SU-DHL-6 (cell line): ENCODE measurements at regions not wholly inside any gene's neighbourhood (a gene's known extent, or its start where the extent isn't known, plus 50 kb on each side); places are given as distances from the start of the nearest gene placed in this dataset.

Source experiments
- H2AFZ ChIP-seq: fragments of 200-600 bp; sonication (generic); 2 replicates; pipeline ENCODE4 v1.6.1; 2014; ENCODE audit warnings: low read depth, mild to moderate bottlenecking, moderate library complexity, mixed read lengths, antibody characterized with exemption, low read length; ENCODE audit not compliant: severe bottlenecking
- H3F3A ChIP-seq: fragments of 200-600 bp; shearing (Covaris generic); 2 replicates; pipeline ENCODE4 v1.6.0; 2016; ENCODE audit warnings: antibody characterized with exemption, mild to moderate bottlenecking; ENCODE audit not compliant: insufficient read depth
- H3K27ac ChIP-seq: fragments of 200-600 bp; sonication (generic); 2 replicates; pipeline ENCODE4 v1.5.1; 2016; ENCODE audit warnings: low read depth, mild to moderate bottlenecking, low read length, moderate library complexity, mixed read lengths
- H3K27me3 ChIP-seq: fragments of 200-600 bp; sonication (generic), shearing (Covaris generic); 2 replicates; pipeline ENCODE4 v1.6.0; 2014; ENCODE audit warnings: mild to moderate bottlenecking, low read length
- H3K36me3 ChIP-seq: fragments of 200-600 bp; sonication (generic); 2 replicates; pipeline ENCODE4 v1.6.1; 2014; ENCODE audit warnings: mild to moderate bottlenecking, low read length, mixed read lengths
- H3K4me2 ChIP-seq: fragments of 300-600, 200-600 bp; shearing (Covaris generic), sonication (generic); 2 replicates; pipeline ENCODE4 v1.6.0; 2014; ENCODE audit warnings: low read length, low read depth, mild to moderate bottlenecking; ENCODE audit not compliant: poor library complexity, severe bottlenecking
- H3K4me3 ChIP-seq: fragments of 200-600 bp; sonication (generic); 2 replicates; pipeline ENCODE4 v1.5.1; 2014; ENCODE audit warnings: antibody characterized with exemption, low read length, mild to moderate bottlenecking, mixed read lengths; ENCODE audit not compliant: insufficient read depth, poor library complexity, severe bottlenecking
- H3K79me2 ChIP-seq: fragments of 200-600 bp; sonication (generic); 2 replicates; pipeline ENCODE4 v1.6.1; 2014; ENCODE audit warnings: mild to moderate bottlenecking, low read length, moderate library complexity; ENCODE audit not compliant: insufficient read depth
- H3K9ac ChIP-seq: fragments of 200-600 bp; sonication (generic); 2 replicates; pipeline ENCODE4 v1.7.0; 2014; ENCODE audit warnings: mild to moderate bottlenecking, low read length
- H3K9me2 ChIP-seq: fragments of 200-600 bp; sonication (generic); replicated peaks from 2 replicates; pipeline ENCODE4 v1.6.1; 2014; ENCODE audit warnings: low read length; ENCODE audit not compliant: insufficient read depth
- H3K9me3 ChIP-seq: fragments of 200-600 bp; sonication (generic); 2 replicates; pipeline ENCODE4 v1.6.1; 2014; ENCODE audit warnings: low read length, mixed read lengths; ENCODE audit not compliant: insufficient read depth
- H4K20me1 ChIP-seq: fragments of 200-600 bp; sonication (generic); 2 replicates; pipeline ENCODE4 v1.6.1; 2014; ENCODE audit warnings: low read depth, mild to moderate bottlenecking, antibody characterized with exemption, low read length, moderate library complexity, mixed read lengths
- EZH2phosphoT487 ChIP-seq: fragments of 200-600 bp; sonication (generic), shearing (Covaris generic); conservative IDR thresholded peaks from 2 replicates; pipeline ENCODE4 v1.6.1; 2018; ENCODE audit warnings: mild to moderate bottlenecking, antibody characterized with exemption, low read length, moderate library complexity, mixed read lengths
- TF ChIP-seq, protein P1 (sequence below): fragments of 200-600 bp; sonication (generic); IDR thresholded peaks from one replicate; pipeline ENCODE4 v1.5.1; 2017; ENCODE audit warnings: antibody characterized with exemption, mild to moderate bottlenecking, low read length, moderate library complexity; ENCODE audit not compliant: insufficient read depth, poor library complexity, severe bottlenecking

DNA sequence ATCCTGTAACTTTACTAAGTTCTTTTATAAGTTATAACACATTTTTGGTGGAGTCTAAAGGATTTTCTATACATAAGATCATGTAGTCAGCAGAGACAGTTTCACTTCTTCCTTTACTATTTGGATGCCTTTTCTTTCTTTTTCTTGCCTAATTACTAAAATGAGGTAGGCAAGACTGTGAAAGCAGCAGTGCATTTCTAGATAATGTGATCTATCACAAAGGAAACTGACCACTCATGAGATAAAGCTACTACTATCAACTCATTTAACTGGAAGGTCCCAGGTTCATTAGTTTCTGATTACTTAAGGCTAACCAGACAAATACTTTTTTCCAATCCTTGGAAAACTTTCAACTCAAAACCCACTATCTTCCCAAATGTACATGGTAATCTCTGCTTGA, 196.2 kb upstream of the E2F8 start:
- no peak for TF ChIP-seq EZH2phosphoT487
- TF ChIP-seq, protein P1, sequence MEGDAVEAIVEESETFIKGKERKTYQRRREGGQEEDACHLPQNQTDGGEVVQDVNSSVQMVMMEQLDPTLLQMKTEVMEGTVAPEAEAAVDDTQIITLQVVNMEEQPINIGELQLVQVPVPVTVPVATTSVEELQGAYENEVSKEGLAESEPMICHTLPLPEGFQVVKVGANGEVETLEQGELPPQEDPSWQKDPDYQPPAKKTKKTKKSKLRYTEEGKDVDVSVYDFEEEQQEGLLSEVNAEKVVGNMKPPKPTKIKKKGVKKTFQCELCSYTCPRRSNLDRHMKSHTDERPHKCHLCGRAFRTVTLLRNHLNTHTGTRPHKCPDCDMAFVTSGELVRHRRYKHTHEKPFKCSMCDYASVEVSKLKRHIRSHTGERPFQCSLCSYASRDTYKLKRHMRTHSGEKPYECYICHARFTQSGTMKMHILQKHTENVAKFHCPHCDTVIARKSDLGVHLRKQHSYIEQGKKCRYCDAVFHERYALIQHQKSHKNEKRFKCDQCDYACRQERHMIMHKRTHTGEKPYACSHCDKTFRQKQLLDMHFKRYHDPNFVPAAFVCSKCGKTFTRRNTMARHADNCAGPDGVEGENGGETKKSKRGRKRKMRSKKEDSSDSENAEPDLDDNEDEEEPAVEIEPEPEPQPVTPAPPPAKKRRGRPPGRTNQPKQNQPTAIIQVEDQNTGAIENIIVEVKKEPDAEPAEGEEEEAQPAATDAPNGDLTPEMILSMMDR: no peak
- H3K4me2 ChIP-seq: no peak overlapping the region
- H3K4me3 ChIP-seq: no peak overlapping the region

DNA sequence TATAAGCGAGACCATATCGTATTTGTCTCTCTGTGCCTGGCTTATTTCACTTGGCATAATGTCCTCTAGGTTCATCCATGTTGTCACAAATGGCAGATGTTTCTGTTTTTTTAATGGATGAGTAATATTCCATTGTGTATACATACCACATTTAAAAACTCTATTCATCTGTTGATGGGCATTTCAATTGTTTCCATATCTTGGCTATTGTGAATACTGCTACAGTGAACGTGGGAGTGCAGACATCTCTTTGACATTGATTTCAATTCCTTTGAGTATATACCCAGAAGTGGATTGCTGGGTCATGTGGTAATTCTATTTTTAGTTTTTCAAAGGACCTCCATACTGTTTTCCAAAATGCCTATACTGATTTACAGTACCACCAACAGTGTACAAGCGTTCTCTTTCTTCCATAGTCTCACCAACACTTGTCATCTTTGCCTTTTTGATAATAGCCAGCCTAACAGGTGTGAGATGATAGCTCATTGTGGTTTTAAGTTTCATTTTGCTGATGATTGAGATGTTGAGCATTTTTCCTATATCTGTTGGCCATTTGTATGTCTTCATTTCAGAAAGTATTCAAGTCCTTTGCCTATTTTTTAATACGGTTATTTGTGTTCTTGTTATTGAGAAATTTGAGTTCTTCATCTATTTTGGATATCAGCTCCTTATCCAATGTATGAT, 194.7 kb upstream of the E2F8 start:
- no peaks in the 10 kb centered on the region for H3F3A ChIP-seq
- H3K36me3 ChIP-seq: no peaks in the 10 kb centered on the region
- no peak overlapping the region for H3K4me3 ChIP-seq
- no peaks in the 10 kb centered on the region for H3K9me3 ChIP-seq
- no peak overlapping the region for H3K27ac ChIP-seq
- H4K20me1 ChIP-seq: no peaks in the 10 kb centered on the region
- H3K9ac ChIP-seq: no peak overlapping the region
- TF ChIP-seq EZH2phosphoT487: no peak
- TF ChIP-seq, protein P1: no peak
- no peak overlapping the region for H2AFZ ChIP-seq
- no peaks in the 10 kb centered on the region for H3K9me2 ChIP-seq
- no peaks in the 10 kb centered on the region for H3K79me2 ChIP-seq
- H3K27me3 ChIP-seq: no peaks in the 10 kb centered on the region
- H3K4me2 ChIP-seq: no peak overlapping the region

More for the DNA sequence above, 196.2 kb upstream of the E2F8 start:
- H3K27me3 ChIP-seq: no peaks in the 10 kb centered on the region
- H3K27ac ChIP-seq: no peak overlapping the region
- H2AFZ ChIP-seq: no peak overlapping the region
- no peaks in the 10 kb centered on the region for H4K20me1 ChIP-seq
- H3K79me2 ChIP-seq: no peaks in the 10 kb centered on the region
- no peak overlapping the region for H3K9ac ChIP-seq
- no peaks in the 10 kb centered on the region for H3K36me3 ChIP-seq
- no peaks in the 10 kb centered on the region for H3K9me2 ChIP-seq
- H3F3A ChIP-seq: no peaks in the 10 kb centered on the region
- no peaks in the 10 kb centered on the region for H3K9me3 ChIP-seq

DNA sequence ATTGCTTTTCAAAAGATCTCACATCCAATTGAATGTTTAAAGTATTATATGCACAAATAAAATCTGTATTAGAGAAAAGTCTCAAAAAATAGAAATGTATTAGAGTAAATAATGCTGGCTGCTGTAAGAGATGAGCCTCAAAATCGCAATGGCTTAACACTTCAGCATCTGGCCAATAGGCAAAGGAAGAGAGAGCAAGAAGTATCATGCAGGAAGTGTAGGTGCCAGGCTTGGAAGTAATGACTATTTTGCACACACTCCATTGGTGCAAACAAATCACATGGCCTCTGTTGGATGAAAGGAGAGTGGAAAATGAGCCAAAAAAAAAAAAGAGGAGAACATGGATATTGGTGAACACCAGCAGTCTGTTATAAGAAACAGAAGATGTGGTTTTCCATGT, 193.0 kb upstream of the E2F8 start:
- Histone ChIP-seq H2AFZ (no peak overlapping the region), H3K79me2 (no peaks in the 10 kb centered on the region), H3F3A (no peaks in the 10 kb centered on the region), H3K9me3 (no peaks in the 10 kb centered on the region), H3K4me3 (no peak overlapping the region), H3K27me3 (no peaks in the 10 kb centered on the region), H3K9me2 (no peaks in the 10 kb centered on the region), H3K4me2 (peak overlapping the region; percentile 14), H4K20me1 (no peaks in the 10 kb centered on the region), H3K9ac (no peak overlapping the region), H3K36me3 (no peaks in the 10 kb centered on the region), H3K27ac (no peak overlapping the region)
- TF ChIP-seq, protein P1: no peak
- no peak for TF ChIP-seq EZH2phosphoT487
